ENCODE measurements at regions not wholly inside any gene's neighbourhood (a gene's known extent, or its start where the extent isn't known, plus 50 kb on each side); places are given as distances from the start of the nearest gene placed in this dataset.

DNA sequence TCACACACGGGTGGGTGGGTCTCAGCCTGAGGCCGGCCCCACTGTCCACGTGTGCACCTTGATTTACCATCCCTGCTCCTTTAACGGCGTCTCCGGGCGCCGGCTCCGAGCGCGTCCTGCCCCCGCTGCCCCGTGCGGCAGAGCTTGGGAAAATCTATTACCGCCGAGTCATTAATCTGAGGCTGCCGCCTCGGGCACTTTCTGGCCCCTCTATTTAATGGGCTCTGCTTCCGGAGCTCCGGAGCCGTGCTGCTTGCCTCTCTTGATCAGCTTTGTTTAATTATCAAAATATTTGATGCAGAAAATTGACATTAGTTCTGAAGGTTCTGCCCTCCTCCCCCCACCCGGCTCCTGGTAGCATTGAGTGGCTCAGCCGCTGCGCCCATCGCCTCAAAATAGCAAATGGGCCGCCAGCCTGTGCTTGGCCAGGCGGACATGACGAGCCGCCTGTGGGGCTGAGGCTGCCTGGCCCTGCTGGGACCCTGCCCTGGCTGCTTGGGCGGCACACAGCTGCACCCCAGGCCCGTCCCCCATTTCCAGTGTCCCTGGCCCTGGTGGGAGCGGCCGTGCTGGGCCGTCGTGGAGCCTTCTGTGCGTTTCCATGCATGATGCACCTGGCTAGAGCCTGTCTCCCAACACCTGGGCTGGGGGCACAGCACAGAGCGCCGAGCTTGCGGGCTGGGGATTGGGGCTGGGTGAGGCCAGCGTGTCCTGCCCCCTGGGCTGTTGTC is 81.6 kb upstream of the TTC34 start:
- no peaks in the 10 kb centered on the region for H3K9me3 ChIP-seq (replicated peaks in 1 of 3)
- H3K4me1 ChIP-seq (replicated peaks in 1 of 2): no peaks in the 10 kb centered on the region
- no peaks in the 10 kb centered on the region for H3K27me3 ChIP-seq
- no peak for TF ChIP-seq POLR2A (IDR thresholded peaks at IDR 0.05)
- TF ChIP-seq, protein P1, sequence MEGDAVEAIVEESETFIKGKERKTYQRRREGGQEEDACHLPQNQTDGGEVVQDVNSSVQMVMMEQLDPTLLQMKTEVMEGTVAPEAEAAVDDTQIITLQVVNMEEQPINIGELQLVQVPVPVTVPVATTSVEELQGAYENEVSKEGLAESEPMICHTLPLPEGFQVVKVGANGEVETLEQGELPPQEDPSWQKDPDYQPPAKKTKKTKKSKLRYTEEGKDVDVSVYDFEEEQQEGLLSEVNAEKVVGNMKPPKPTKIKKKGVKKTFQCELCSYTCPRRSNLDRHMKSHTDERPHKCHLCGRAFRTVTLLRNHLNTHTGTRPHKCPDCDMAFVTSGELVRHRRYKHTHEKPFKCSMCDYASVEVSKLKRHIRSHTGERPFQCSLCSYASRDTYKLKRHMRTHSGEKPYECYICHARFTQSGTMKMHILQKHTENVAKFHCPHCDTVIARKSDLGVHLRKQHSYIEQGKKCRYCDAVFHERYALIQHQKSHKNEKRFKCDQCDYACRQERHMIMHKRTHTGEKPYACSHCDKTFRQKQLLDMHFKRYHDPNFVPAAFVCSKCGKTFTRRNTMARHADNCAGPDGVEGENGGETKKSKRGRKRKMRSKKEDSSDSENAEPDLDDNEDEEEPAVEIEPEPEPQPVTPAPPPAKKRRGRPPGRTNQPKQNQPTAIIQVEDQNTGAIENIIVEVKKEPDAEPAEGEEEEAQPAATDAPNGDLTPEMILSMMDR (IDR thresholded peaks at IDR 0.05): no peak
- no peaks in the 10 kb centered on the region for H3K36me3 ChIP-seq (replicated peaks in 1 of 2)
- H3K4me3 ChIP-seq: no peak overlapping the region
- DNase-seq: no peak
- H3K27ac ChIP-seq: no peak overlapping the region
- intact Hi-C loops (cut with DNase I): no loop called here
- 42 to 63% (median 44%) methylated on average over 24 to 40 of the region's 40 CpGs for WGBS, 4 donors

DNA sequence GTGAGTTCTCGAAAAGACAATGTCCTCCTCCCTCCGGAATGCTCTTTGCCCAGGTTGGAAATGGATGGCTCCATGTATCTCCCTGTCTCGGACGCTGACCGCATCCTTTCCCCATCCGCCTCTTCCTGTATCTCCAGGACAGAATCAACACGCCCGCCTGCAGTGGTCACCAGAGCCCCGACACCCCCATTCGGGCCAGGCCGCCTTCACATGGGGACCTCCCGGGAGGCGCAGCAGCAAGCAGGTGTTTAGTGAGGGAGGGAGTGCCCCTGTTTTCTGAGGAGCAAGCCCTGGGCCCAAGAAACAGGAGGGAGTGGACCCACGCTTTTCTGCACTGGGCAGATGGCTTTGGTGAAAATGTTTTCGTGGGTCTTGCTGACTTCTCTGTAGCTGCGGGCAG is 83.5 kb upstream of the TTC34 start:
- 85 to 93% (median 86%) methylated on average over 14 to 16 of the region's 16 CpGs for WGBS, 4 donors
- no peak for DNase-seq
- H3K9me3 ChIP-seq (replicated peaks in 1 of 3): no peaks in the 10 kb centered on the region
- no peaks in the 10 kb centered on the region for H3K4me1 ChIP-seq (replicated peaks in 1 of 2)
- no peak overlapping the region for H3K4me3 ChIP-seq
- H3K36me3 ChIP-seq (replicated peaks in 1 of 2): no peaks in the 10 kb centered on the region
- TF ChIP-seq, protein P1 (IDR thresholded peaks at IDR 0.05): no peak
- no peak for TF ChIP-seq POLR2A (IDR thresholded peaks at IDR 0.05)
- no peak overlapping the region for H3K27ac ChIP-seq
- intact Hi-C loops (cut with DNase I): no loop called here
- no peaks in the 10 kb centered on the region for H3K27me3 ChIP-seq

DNA sequence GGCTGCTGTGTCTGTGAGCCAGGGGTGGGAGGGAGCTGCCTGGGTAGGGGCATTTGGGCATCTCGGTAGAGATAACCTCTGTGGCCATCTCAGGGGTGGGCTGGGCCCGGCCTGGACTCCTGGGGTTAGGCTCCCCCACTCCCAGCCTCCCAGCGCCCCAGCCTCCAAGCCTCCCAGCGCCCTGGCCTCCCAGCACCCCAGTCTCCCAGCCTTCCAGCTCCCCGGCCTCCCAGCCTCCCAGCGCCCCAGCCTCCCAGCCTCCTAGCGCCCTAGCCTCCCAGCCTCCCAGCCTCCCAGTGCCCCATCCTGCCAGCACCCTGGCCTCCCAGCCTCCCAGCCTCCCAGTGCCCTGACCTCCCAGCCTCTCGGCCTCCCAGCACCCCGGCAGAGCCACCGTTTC is 85.1 kb upstream of the TTC34 start:
- H3K27ac ChIP-seq: no peak overlapping the region
- H3K36me3 ChIP-seq (replicated peaks in 1 of 2): no peaks in the 10 kb centered on the region
- intact Hi-C loops (cut with DNase I): no loop called here
- WGBS, 4 donors: 79 to 96% (median 86%) methylated on average over 7 to 10 of the region's 10 CpGs
- peaks cover 7% of the 10 kb centered on the region for H3K27me3 ChIP-seq
- TF ChIP-seq POLR2A (IDR thresholded peaks at IDR 0.05): no peak
- TF ChIP-seq, protein P1 (IDR thresholded peaks at IDR 0.05): no peak
- H3K4me1 ChIP-seq (replicated peaks in 1 of 2): no peaks in the 10 kb centered on the region
- DNase-seq: no peak
- H3K9me3 ChIP-seq (replicated peaks in 1 of 3): no peaks in the 10 kb centered on the region
- H3K4me3 ChIP-seq: no peak overlapping the region

DNA sequence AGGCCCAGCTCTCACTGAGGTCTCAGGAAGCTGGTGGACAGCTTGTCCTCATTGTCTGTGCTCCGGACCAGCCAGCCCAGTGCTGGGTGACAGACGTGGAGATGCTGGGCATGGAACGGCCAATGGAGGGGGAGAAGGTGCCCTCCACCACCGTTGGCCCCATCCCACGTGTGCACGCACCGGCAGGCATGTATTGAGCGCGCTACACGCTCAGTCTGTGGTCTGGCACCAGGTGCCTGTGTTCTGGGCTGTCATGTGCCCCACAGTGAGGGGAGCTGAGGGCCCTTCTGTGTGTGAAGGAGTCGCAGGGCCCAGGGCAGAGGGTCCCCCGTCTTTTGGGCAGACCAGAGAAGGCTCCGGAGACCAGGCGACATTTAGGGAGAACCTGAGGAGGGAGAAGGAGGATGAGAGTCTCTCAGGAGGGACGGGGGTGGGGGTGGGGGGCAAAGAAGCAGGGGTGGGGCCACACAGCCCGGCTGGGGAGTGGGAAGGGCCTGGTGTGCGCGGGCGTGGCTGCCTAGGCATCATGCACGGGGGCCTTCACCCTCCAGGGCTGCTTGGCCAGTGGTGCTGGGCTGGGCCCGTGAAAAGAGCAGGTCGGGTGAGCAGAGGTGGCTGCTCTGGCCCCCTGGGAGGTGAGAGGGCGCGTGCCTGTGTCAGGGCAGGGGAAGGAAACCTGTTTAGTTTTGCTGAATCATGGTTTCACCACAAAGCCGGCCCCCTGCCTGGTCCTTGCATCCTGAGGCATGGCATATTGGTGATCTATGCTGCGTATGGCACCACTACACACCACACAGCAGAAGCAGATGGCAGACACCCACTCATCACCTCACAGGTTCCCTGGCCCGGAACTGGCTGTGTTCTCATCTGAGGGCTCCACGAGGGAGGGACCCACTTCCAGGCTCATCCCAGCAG is 86.7 kb upstream of the TTC34 start:
- Histone ChIP-seq H3K27me3 (peaks cover 16% of the 10 kb centered on the region), H3K4me1 (replicated peaks in 1 of 2) (no peaks in the 10 kb centered on the region), H3K9me3 (replicated peaks in 1 of 3) (no peaks in the 10 kb centered on the region), H3K4me3 (no peak overlapping the region), H3K36me3 (replicated peaks in 1 of 2) (no peaks in the 10 kb centered on the region), H3K27ac (no peak overlapping the region)
- 65 to 73% (median 70%) methylated on average over 22 to 28 of the region's 28 CpGs for WGBS, 4 donors
- intact Hi-C loops (cut with DNase I): no loop called here
- DNase-seq: no peak
- TF ChIP-seq POLR2A (IDR thresholded peaks at IDR 0.05): no peak
- TF ChIP-seq, protein P1 (IDR thresholded peaks at IDR 0.05): no peak

Measured in adrenal gland (tissue), 9 donors.